H9 (cell line): ENCODE measurements at regions not wholly inside any gene's neighbourhood (a gene's known extent, or its start where the extent isn't known, plus 50 kb on each side); places are given as distances from the start of the nearest gene placed in this dataset.

Experiments used
- DNase-seq: peaks from one replicate; pipeline ENCODE4 v3.0.0-alpha.2; 2017
- H2AFZ ChIP-seq: one replicate; pipeline ENCODE4 v1.6.1; 2013; ENCODE audit warnings: mild to moderate bottlenecking, low read length, control low read depth, moderate library complexity
- H2AK5ac ChIP-seq: 2 replicates; pipeline ENCODE4 v1.6.1; 2013; ENCODE audit warnings: low read length, control low read depth, mixed read lengths; ENCODE audit not compliant: insufficient read length
- H2BK120ac ChIP-seq: one replicate; pipeline ENCODE4 v1.6.1; 2013; ENCODE audit warnings: low read depth, mild to moderate bottlenecking, low read length, control low read depth, inconsistent platforms; ENCODE audit not compliant: poor library complexity, severe bottlenecking
- H2BK12ac ChIP-seq: 2 replicates; pipeline ENCODE4 v1.6.1; 2013; ENCODE audit warnings: low read length, control low read depth, mixed read lengths, low read depth; ENCODE audit not compliant: insufficient read length
- H2BK15ac ChIP-seq: 2 replicates; pipeline ENCODE4 v1.6.1; 2013; ENCODE audit warnings: low read depth, low read length, control low read depth
- H2BK20ac ChIP-seq: one replicate; pipeline ENCODE4 v1.6.1; 2013; ENCODE audit warnings: low read depth, mild to moderate bottlenecking, low read length, control low read depth, inconsistent platforms; ENCODE audit not compliant: poor library complexity, severe bottlenecking
- H2BK5ac ChIP-seq: 2 replicates; pipeline ENCODE4 v1.6.1; 2013; ENCODE audit warnings: low read length, control low read depth, mixed read lengths; ENCODE audit not compliant: insufficient read length
- H3K14ac ChIP-seq: 2 replicates; pipeline ENCODE4 v1.6.1; 2013; ENCODE audit warnings: low read length, control low read depth; ENCODE audit not compliant: insufficient read depth
- H3K18ac ChIP-seq: 2 replicates; pipeline ENCODE4 v1.6.1; 2013; ENCODE audit warnings: low read depth, mild to moderate bottlenecking, mixed read lengths, low read length, control low read depth; ENCODE audit not compliant: insufficient read length
- H3K23ac ChIP-seq: 2 replicates; pipeline ENCODE4 v1.6.1; 2013; ENCODE audit warnings: low read length, control low read depth, mixed read lengths, low read depth; ENCODE audit not compliant: insufficient read length
- H3K23me2 ChIP-seq: 2 replicates; pipeline ENCODE4 v1.6.1; 2013; ENCODE audit warnings: low read depth, mild to moderate bottlenecking, mixed read lengths, low read length, control low read depth; ENCODE audit not compliant: insufficient read length, poor library complexity, severe bottlenecking
- H3K27ac ChIP-seq: 2 replicates; pipeline ENCODE4 v1.5.1; 2013; ENCODE audit warnings: low read length, control low read depth, mixed read lengths, low read depth; ENCODE audit not compliant: insufficient read length
- H3K27me3 ChIP-seq: 2 replicates; pipeline ENCODE4 v1.6.1; 2013; ENCODE audit warnings: low read length, control low read depth, inconsistent platforms; ENCODE audit not compliant: insufficient read depth
- H3K4ac ChIP-seq: 2 replicates; pipeline ENCODE4 v1.6.1; 2013; ENCODE audit warnings: low read depth, mild to moderate bottlenecking, control low read depth, inconsistent platforms, low read length, moderate library complexity
- H3K4me1 ChIP-seq: 2 replicates; pipeline ENCODE4 v1.6.1; 2013; ENCODE audit warnings: low read length, control low read depth, inconsistent platforms; ENCODE audit not compliant: insufficient read depth
- H3K4me2 ChIP-seq: 2 replicates; pipeline ENCODE4 v1.6.1; 2013; ENCODE audit warnings: low read length, control low read depth, mixed read lengths; ENCODE audit not compliant: insufficient read length, insufficient read depth
- H3K56ac ChIP-seq: 2 replicates; pipeline ENCODE4 v1.6.1; 2013; ENCODE audit warnings: low read depth, mild to moderate bottlenecking, mixed read lengths, low read length, control low read depth; ENCODE audit not compliant: insufficient read length
- H3K79me1 ChIP-seq: 2 replicates; pipeline ENCODE4 v1.6.1; 2013; ENCODE audit warnings: low read depth, mild to moderate bottlenecking, moderate library complexity, low read length, control low read depth, inconsistent platforms; ENCODE audit not compliant: insufficient read depth, poor library complexity, severe bottlenecking
- H3K79me2 ChIP-seq: 2 replicates; pipeline ENCODE4 v1.6.1; 2013; ENCODE audit warnings: low read length, control low read depth, inconsistent platforms; ENCODE audit not compliant: insufficient read depth
- H3K9ac ChIP-seq: 2 replicates; pipeline ENCODE4 v1.6.1; 2013; ENCODE audit warnings: low read length, control low read depth, mixed read lengths; ENCODE audit not compliant: insufficient read length; ENCODE audit errors: extremely low read depth
- H3K9me3 ChIP-seq: one replicate; pipeline ENCODE4 v1.6.1; 2013; ENCODE audit warnings: low read depth, low read length, inconsistent platforms; ENCODE audit not compliant: control insufficient read depth
- H3T11ph ChIP-seq: one replicate; pipeline ENCODE4 v1.6.1; 2013; ENCODE audit warnings: mild to moderate bottlenecking, low read length, control low read depth, inconsistent platforms
- H4K20me1 ChIP-seq: one replicate; pipeline ENCODE4 v1.6.1; 2013; ENCODE audit not compliant: control insufficient read depth, insufficient read length, insufficient read depth
- H4K5ac ChIP-seq: 2 replicates; pipeline ENCODE4 v1.6.1; 2013; ENCODE audit warnings: low read depth, mild to moderate bottlenecking, mixed read lengths, low read length, control low read depth; ENCODE audit not compliant: insufficient read length
- H4K8ac ChIP-seq: replicated peaks from 2 replicates; pipeline ENCODE4 v1.6.1; 2013; ENCODE audit warnings: low read length, control low read depth, mixed read lengths, low read depth; ENCODE audit not compliant: insufficient read length
- H4K91ac ChIP-seq: 2 replicates; pipeline ENCODE4 v1.6.1; 2013; ENCODE audit warnings: low read depth, mild to moderate bottlenecking, moderate library complexity, mixed read lengths, low read length, control low read depth; ENCODE audit not compliant: insufficient read length
- H3K27ac Mint-ChIP-seq, 3 experiments: 2 replicates in 2 of 3; 3 replicates in 1 of 3; pipeline ENCODE4 v1.8.0; 2020 to 2021; ENCODE audit warnings: mixed read lengths in 3 of 3, mild to moderate bottlenecking in 1 of 3, moderate library complexity in 1 of 3
- H3K27me3 Mint-ChIP-seq: 2 replicates; pipeline ENCODE4 v1.8.0; 2021; ENCODE audit warnings: low read depth, mild to moderate bottlenecking, moderate library complexity, mixed read lengths
- H3K36me3 Mint-ChIP-seq, 3 experiments: 2 replicates in 2 of 3; 3 replicates in 1 of 3; pipeline ENCODE4 v1.8.0; 2020 to 2021; ENCODE audit warnings: low read depth in 3 of 3, mixed read lengths in 3 of 3; ENCODE audit not compliant: insufficient read depth in 1 of 3
- H3K4me1 Mint-ChIP-seq, 2 experiments: 2 replicates each; pipeline ENCODE4 v1.8.0; 2020; ENCODE audit warnings: mixed read lengths in 2 of 2
- H3K4me3 Mint-ChIP-seq, 2 experiments: 2 replicates in 1 of 2; 3 replicates in 1 of 2; pipeline ENCODE4 v1.8.0; 2020 to 2021; ENCODE audit warnings: mild to moderate bottlenecking in 2 of 2, mixed read lengths in 2 of 2, moderate library complexity in 1 of 2
- H3K9me3 Mint-ChIP-seq, 2 experiments: 2 replicates in 1 of 2; 3 replicates in 1 of 2; pipeline ENCODE4 v1.8.0; 2020; ENCODE audit warnings: mild to moderate bottlenecking in 2 of 2, mixed read lengths in 2 of 2, moderate library complexity in 1 of 2
- WGBS: extraction: QIAGEN DNeasy Blood & Tissue Kit; methylation state at CpG from one replicate; pipeline ENCODE4 v1.1.7; 2013; ENCODE audit warnings: missing lambda C conversion rate, low lambda C conversion rate, mixed read lengths; ENCODE audit not compliant: insufficient read length; ENCODE audit errors: extremely low coverage; 5-methylcytosine and 5-hydroxymethylcytosine counted together
- TF ChIP-seq, protein P1 (sequence below): fragments of 200-600 bp; sonication (generic); conservative IDR thresholded peaks from 3 replicates; pipeline ENCODE4 v1.8.0; 2021; ENCODE audit warnings: antibody characterized with exemption, mild to moderate bottlenecking

DNA sequence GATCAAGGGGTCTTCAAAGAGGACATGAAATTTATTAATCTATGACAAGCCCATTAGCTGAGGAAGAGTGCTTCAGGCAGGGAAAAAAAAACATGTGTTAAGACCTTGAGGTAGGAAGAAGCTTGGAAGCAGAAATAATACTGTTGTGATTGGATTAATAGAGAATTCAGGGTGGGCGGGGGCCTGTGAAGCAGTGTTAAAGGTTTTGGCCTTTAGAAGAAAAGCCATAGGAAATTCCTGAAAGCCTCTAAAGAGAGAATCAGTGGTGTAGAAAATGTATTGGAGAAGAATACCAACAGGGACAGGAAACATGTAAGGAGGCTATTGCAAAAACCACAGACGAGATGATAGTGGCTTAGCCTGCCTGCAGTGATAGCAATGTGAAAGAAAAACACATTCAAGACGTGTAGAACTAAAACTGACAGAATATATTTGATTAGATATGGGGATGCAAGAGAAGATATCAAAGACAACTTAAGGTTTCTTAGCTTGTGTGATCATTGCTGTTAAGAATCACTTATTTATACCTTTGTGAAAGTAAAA is 404.4 kb upstream of the ANO3 start:
- no peaks in the 10 kb centered on the region for H3K79me2 ChIP-seq
- H3K56ac ChIP-seq: no peak overlapping the region
- H3K14ac ChIP-seq: no peak overlapping the region
- H2BK5ac ChIP-seq: no peak overlapping the region
- H2BK12ac ChIP-seq: no peak overlapping the region
- H2BK15ac ChIP-seq: no peak overlapping the region
- WGBS: no CpG with 5 or more reads among the region's 3 CpGs
- no peak overlapping the region for H3K4ac ChIP-seq
- no peak overlapping the region for H2BK120ac ChIP-seq
- peak overlapping the region in 2 of 3 experiments; percentile 1 to 17; a peak in 5 of 7 replicates for H3K27ac Mint-ChIP-seq
- peaks cover 7% of the 10 kb centered on the region for H3K9me3 ChIP-seq
- H4K5ac ChIP-seq: no peak overlapping the region
- H3K27me3 ChIP-seq: no peaks in the 10 kb centered on the region
- H2AFZ ChIP-seq: no peak overlapping the region
- no peaks in the 10 kb centered on the region for H3K27me3 Mint-ChIP-seq
- no peak overlapping the region for H3K23ac ChIP-seq
- no peak overlapping the region for H3K4me3 Mint-ChIP-seq
- no peaks in the 10 kb centered on the region for H3K4me1 ChIP-seq
- no peaks in the 10 kb centered on the region for H4K20me1 ChIP-seq
- no peaks in the 10 kb centered on the region for H3K23me2 ChIP-seq
- no peak overlapping the region for H3K9ac ChIP-seq
- H3K27ac ChIP-seq: no peak overlapping the region
- H4K91ac ChIP-seq: no peak overlapping the region
- H3T11ph ChIP-seq: no peak overlapping the region
- H2BK20ac ChIP-seq: no peak overlapping the region
- peaks cover 7 to 9% of the 10 kb centered on the region in 2 experiments for H3K4me1 Mint-ChIP-seq
- H4K8ac ChIP-seq: no peak overlapping the region
- DNase-seq: no peak
- H2AK5ac ChIP-seq: no peak overlapping the region
- no peaks in the 10 kb centered on the region for H3K79me1 ChIP-seq
- H3K18ac ChIP-seq: no peak overlapping the region
- H3K9me3 Mint-ChIP-seq: peaks cover 17 to 18% of the 10 kb centered on the region in 2 experiments
- no peak overlapping the region for H3K4me2 ChIP-seq
- H3K36me3 Mint-ChIP-seq: peaks cover 3 to 18% (median 4%) of the 10 kb centered on the region in 3 experiments
- TF ChIP-seq, protein P1, sequence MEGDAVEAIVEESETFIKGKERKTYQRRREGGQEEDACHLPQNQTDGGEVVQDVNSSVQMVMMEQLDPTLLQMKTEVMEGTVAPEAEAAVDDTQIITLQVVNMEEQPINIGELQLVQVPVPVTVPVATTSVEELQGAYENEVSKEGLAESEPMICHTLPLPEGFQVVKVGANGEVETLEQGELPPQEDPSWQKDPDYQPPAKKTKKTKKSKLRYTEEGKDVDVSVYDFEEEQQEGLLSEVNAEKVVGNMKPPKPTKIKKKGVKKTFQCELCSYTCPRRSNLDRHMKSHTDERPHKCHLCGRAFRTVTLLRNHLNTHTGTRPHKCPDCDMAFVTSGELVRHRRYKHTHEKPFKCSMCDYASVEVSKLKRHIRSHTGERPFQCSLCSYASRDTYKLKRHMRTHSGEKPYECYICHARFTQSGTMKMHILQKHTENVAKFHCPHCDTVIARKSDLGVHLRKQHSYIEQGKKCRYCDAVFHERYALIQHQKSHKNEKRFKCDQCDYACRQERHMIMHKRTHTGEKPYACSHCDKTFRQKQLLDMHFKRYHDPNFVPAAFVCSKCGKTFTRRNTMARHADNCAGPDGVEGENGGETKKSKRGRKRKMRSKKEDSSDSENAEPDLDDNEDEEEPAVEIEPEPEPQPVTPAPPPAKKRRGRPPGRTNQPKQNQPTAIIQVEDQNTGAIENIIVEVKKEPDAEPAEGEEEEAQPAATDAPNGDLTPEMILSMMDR: no peak
